ENCODE measurements at regions not wholly inside any gene's neighbourhood (a gene's known extent, or its start where the extent isn't known, plus 50 kb on each side); places are given as distances from the start of the nearest gene placed in this dataset.
A peak's percentile ranks its signal among the peaks of the same experiment; 100 is the strongest.

- TF ChIP-seq CEBPB (IDR thresholded peaks at IDR 0.05; ENCODE audit: borderline replicate concordance in 1 of 2, low read depth in 2 of 2, low read length in 2 of 2) (no peak), CHD4 (IDR thresholded peaks at IDR 0.05) (no peak), EP300 (IDR thresholded peaks at IDR 0.05; ENCODE audit: borderline replicate concordance in 1 of 2, control insufficient read depth in 1 of 2, low read depth in 2 of 2, low read length in 2 of 2) (0 out of 4 replicates have a peak, but pooled peaks of 1 of the 2 experiments have one; percentile 56), NFIC (IDR thresholded peaks at IDR 0.05; ENCODE audit: low read depth, low read length) (peak; percentile 31; the same call in 1 of the 2 replicates), MYB (IDR thresholded peaks at IDR 0.05; ENCODE audit: borderline replicate concordance, low read depth, low read length) (no peak), ZZZ3 (IDR thresholded peaks at IDR 0.05; ENCODE audit: control insufficient read depth, insufficient read length, low read depth) (no peak), ZNF274 (IDR thresholded peaks at IDR 0.05; ENCODE audit: insufficient read depth, insufficient read length) (no peak), NR2F1 (conservative IDR thresholded peaks at IDR 0.05) (0 out of 2 replicates have a peak, but pooled peaks have one; percentile 20), E2F4 (IDR thresholded peaks at IDR 0.05; ENCODE audit: low read depth, low read length) (no peak), IKZF2 (IDR thresholded peaks at IDR 0.05) (peak in 1 of 2 experiments; percentile 50; a peak in 1 of 4 replicates), POLR2AphosphoS2 (IDR thresholded peaks at IDR 0.05; ENCODE audit: low read depth, low read length) (no peak), RUNX3 (IDR thresholded peaks at IDR 0.05; ENCODE audit: low read length) (peak; percentile 43; the same call in 1 of the 2 replicates), ATF7 (IDR thresholded peaks at IDR 0.05; ENCODE audit: low read depth) (peak; percentile 27; the same call in 1 of the 2 replicates), ZBTB33 (IDR thresholded peaks at IDR 0.05) (no peak), CUX1 (IDR thresholded peaks at IDR 0.05; ENCODE audit: insufficient replicate concordance, low read depth, low read length) (peak; percentile 97), POU2F2 (IDR thresholded peaks at IDR 0.05; ENCODE audit: borderline replicate concordance, low read depth, low read length) (no peak), CBFB (IDR thresholded peaks at IDR 0.05; ENCODE audit: low read depth) (0 out of 2 replicates have a peak, but pooled peaks have one; percentile 13), MEF2A (IDR thresholded peaks at IDR 0.05; ENCODE audit: insufficient read depth, low read depth, low read length) (0 out of 2 replicates have a peak, but pooled peaks have one; percentile 15), PAX8 (IDR thresholded peaks at IDR 0.05) (no peak), ZNF24 (IDR thresholded peaks at IDR 0.05) (no peak), POLR2A (IDR thresholded peaks at IDR 0.05; ENCODE audit: low read depth, low read length) (no peak), DPF2 (IDR thresholded peaks at IDR 0.05) (0 out of 2 replicates have a peak, but pooled peaks have one; percentile 59), SUPT20H (IDR thresholded peaks at IDR 0.05; ENCODE audit: borderline replicate concordance, control insufficient read depth, low read depth, low read length) (no peak), EGR1 (IDR thresholded peaks at IDR 0.05; ENCODE audit: borderline replicate concordance in 1 of 2, low read depth in 2 of 2, low read length in 2 of 2) (no peak), BCL11A (IDR thresholded peaks at IDR 0.05; ENCODE audit: low read depth, low read length) (no peak; the same call in 1 of the 2 replicates)
Observed at GRCh38 chr21:14684071-14684470, 138.0 kb upstream of the SAMSN1 start (continued).
